ENCODE measurements at regions not wholly inside any gene's neighbourhood (a gene's known extent, or its start where the extent isn't known, plus 50 kb on each side); places are given as distances from the start of the nearest gene placed in this dataset.

DNA sequence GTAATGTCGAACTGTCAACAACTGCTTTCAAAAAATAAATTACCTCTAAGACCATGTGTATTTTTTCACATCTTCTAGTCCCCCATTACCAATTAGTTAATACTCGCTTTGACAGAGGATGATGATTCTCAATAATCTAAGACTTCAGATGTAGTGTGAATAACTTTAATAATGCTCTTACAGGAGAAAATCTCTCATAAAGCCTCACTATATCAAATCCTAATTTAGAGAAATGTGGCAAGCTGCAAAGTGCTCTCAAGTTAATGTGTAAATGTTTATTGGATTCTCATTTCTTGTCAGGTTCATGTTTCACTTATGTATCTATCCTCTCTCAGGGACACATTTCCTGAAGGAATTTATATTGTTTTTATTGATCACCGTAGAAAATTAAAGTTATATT is 223.9 kb downstream of the CDH7 start:
- H3K27ac ChIP-seq (ENCODE audit: low read depth, low read length), result no peak overlapping the region
- H3K36me3 ChIP-seq (ENCODE audit: control insufficient read depth, insufficient read depth, low read length), result no peaks in the 10 kb centered on the region
- H3K9me3 ChIP-seq (ENCODE audit: control insufficient read depth, insufficient read depth, low read length), result no peaks in the 10 kb centered on the region
- H3K9ac ChIP-seq (ENCODE audit: low read depth, low read length), result no peak overlapping the region
- H3K27me3 ChIP-seq (ENCODE audit: control insufficient read depth, insufficient read depth, low read length), result no peaks in the 10 kb centered on the region
- no peak overlapping the region for H3K4me3 ChIP-seq (ENCODE audit: low read depth, low read length)
- no peaks in the 10 kb centered on the region for H3K4me1 ChIP-seq (ENCODE audit: control insufficient read depth, insufficient read depth, low read length)

DNA sequence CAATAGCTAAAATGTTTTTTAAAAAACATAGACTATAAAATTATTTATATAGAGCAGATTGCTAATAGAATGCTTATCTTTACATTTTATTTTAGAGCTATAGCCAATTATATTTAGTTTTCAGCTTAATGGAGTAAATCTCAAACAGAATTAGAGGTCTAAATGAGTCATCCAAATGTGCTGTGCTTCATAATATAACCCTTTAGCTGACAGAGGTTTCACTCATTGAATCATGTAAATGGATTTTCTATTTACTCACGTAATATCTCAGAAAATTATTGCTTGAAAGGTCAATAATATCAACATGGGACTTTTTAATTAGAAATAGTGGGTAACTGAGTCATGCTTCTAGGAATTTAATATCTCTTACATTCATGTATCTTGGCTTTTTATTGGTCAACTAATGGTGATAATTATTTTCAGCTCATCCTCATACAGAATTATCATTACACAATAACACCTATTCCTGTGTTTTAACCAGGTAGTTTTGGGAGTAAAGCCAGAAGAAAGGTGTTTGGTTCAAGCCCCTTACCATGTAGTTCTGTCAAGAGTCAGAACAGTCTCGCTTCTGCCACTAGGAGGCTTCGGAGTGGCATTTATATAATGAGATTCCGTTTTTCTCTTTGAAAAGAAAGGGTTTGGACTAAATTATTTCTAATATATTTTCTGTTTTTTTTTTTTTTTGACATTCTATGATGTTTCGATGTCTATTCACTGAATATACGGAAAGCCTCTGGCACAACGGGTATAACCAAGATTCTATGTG is 217.6 kb downstream of the CDH7 start:
- no peak overlapping the region for H3K4me3 ChIP-seq (ENCODE audit: low read depth, low read length)
- no peaks in the 10 kb centered on the region for H3K9me3 ChIP-seq (ENCODE audit: control insufficient read depth, insufficient read depth, low read length)
- H3K27ac ChIP-seq (ENCODE audit: low read depth, low read length), result no peak overlapping the region
- H3K4me1 ChIP-seq (ENCODE audit: control insufficient read depth, insufficient read depth, low read length), result peaks cover 3% of the 10 kb centered on the region; the same call in 1 of the 2 replicates
- no peak overlapping the region for H3K9ac ChIP-seq (ENCODE audit: low read depth, low read length)
- no peaks in the 10 kb centered on the region for H3K36me3 ChIP-seq (ENCODE audit: control insufficient read depth, insufficient read depth, low read length)
- no peaks in the 10 kb centered on the region for H3K27me3 ChIP-seq (ENCODE audit: control insufficient read depth, insufficient read depth, low read length)

DNA sequence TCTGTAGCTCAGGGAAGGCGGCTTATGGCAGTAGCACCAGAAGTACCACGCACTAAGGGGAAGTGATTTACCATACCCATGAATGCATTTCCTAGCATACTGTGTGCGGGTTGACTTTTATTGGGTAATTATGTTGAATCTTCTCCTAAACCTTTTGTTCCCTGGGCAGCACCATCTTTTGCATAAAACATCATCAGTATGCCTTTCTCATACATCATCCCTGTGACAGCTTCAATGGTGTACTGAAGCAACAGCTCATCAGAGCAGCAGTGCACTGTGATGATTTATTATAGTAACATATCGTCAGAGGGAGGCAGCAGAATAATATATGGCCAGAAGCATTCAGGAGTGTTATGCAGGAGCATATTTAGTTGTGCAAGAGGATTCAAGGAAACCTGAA is 204.9 kb downstream of the CDH7 start:
- no peaks in the 10 kb centered on the region for H3K36me3 ChIP-seq (ENCODE audit: control insufficient read depth, insufficient read depth, low read length)
- no peak overlapping the region for H3K9ac ChIP-seq (ENCODE audit: low read depth, low read length)
- no peak overlapping the region for H3K4me3 ChIP-seq (ENCODE audit: low read depth, low read length)
- no peaks in the 10 kb centered on the region for H3K9me3 ChIP-seq (ENCODE audit: control insufficient read depth, insufficient read depth, low read length)
- no peaks in the 10 kb centered on the region for H3K4me1 ChIP-seq (ENCODE audit: control insufficient read depth, insufficient read depth, low read length)
- H3K27me3 ChIP-seq (ENCODE audit: control insufficient read depth, insufficient read depth, low read length), result no peaks in the 10 kb centered on the region
- H3K27ac ChIP-seq (ENCODE audit: low read depth, low read length), result no peak overlapping the region

DNA sequence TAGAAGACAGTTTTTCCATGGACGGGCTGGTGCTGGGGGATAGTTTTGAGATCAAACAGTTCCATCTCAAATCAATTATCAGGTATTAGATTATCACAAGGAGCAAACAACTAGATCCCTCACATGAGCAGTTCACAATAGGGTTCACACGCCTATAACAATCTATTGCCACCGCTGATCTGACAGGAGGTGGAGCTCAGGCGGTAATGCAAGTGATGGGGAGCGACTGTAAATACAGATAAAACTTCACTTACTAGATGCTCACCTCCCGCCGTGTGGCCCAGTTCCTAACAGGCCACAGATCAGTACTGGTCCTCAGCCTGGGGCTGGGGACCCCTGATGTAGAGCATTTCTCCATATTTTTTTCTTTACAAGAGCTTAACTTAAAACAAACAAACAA is 203.6 kb downstream of the CDH7 start:
- H3K27me3 ChIP-seq (ENCODE audit: control insufficient read depth, insufficient read depth, low read length), result no peaks in the 10 kb centered on the region
- H3K9me3 ChIP-seq (ENCODE audit: control insufficient read depth, insufficient read depth, low read length), result no peaks in the 10 kb centered on the region
- no peaks in the 10 kb centered on the region for H3K4me1 ChIP-seq (ENCODE audit: control insufficient read depth, insufficient read depth, low read length)
- no peak overlapping the region for H3K9ac ChIP-seq (ENCODE audit: low read depth, low read length)
- H3K36me3 ChIP-seq (ENCODE audit: control insufficient read depth, insufficient read depth, low read length), result no peaks in the 10 kb centered on the region
- H3K27ac ChIP-seq (ENCODE audit: low read depth, low read length), result no peak overlapping the region
- H3K4me3 ChIP-seq (ENCODE audit: low read depth, low read length), result no peak overlapping the region

DNA sequence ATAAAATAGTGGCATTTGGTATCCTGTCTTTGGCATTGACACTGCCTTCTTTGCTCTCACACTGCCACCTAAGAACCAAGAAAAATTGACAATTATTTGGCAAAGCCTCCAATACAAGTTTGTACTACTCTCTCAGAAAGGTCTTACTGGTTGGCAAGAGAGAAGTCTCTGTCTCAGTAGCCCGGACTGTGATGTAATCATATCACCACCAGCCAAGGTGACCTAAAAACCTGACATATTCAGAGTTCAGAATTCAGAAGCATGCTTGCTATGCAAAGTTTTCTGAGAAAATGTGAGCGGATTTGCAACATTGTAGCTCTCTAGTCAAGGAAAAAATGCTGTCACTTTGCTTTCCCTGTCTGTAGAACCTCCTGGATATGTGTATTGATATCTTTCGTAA is 196.0 kb downstream of the CDH7 start:
- Histone ChIP-seq H3K9me3 (ENCODE audit: control insufficient read depth, insufficient read depth, low read length) (no peaks in the 10 kb centered on the region), H3K4me3 (ENCODE audit: low read depth, low read length) (no peak overlapping the region), H3K4me1 (ENCODE audit: control insufficient read depth, insufficient read depth, low read length) (peaks cover 41% of the 10 kb centered on the region), H3K36me3 (ENCODE audit: control insufficient read depth, insufficient read depth, low read length) (no peaks in the 10 kb centered on the region), H3K27me3 (ENCODE audit: control insufficient read depth, insufficient read depth, low read length) (no peaks in the 10 kb centered on the region), H3K9ac (ENCODE audit: low read depth, low read length) (no peak overlapping the region), H3K27ac (ENCODE audit: low read depth, low read length) (no peak overlapping the region)

DNA sequence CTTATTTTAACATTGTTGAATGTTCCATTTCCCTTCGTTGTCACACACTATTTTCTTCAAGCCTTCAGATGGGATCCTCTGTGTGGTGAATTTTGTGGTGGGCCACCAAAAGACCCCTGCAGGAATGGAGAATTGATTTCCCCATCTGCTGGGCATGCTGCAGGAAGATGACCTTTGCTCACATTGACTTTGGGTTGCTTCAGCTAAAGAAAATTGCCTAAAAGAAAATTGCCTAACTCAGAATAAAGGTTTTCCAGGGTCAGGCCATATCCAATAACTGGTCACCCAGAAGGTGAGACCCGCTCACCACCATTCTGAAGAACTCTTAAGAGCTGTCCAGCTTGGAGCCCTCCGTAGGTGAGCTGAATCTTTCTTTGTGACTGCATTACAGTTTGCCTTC is 192.5 kb downstream of the CDH7 start:
- H3K9me3 ChIP-seq (ENCODE audit: control insufficient read depth, insufficient read depth, low read length), result no peaks in the 10 kb centered on the region
- no peaks in the 10 kb centered on the region for H3K36me3 ChIP-seq (ENCODE audit: control insufficient read depth, insufficient read depth, low read length)
- H3K27ac ChIP-seq (ENCODE audit: low read depth, low read length), result peak overlapping the region; percentile 50
- peaks cover 44% of the 10 kb centered on the region for H3K4me1 ChIP-seq (ENCODE audit: control insufficient read depth, insufficient read depth, low read length)
- no peak overlapping the region for H3K9ac ChIP-seq (ENCODE audit: low read depth, low read length)
- H3K27me3 ChIP-seq (ENCODE audit: control insufficient read depth, insufficient read depth, low read length), result no peaks in the 10 kb centered on the region
- no peak overlapping the region for H3K4me3 ChIP-seq (ENCODE audit: low read depth, low read length)

DNA sequence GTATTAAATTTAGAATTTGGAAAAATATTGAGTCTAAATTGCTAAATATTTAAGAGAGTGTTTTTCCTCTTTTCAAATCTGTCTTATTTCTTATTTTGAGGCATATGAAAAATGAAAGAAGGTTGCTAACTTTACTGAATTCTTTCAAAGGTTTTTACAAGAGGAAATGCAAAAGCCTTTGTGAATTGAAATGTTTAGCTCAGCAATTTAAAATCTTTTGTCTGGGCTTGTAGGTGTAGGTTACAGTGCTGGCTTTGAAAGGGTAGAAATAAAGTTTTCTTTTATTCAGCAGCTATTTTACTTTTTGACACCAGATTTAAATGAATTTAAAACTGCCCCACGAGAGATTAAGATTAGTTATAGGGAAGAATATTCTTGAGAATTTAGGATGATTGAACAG is 192.0 kb downstream of the CDH7 start:
- H3K9ac ChIP-seq (ENCODE audit: low read depth, low read length), result no peak overlapping the region
- H3K27ac ChIP-seq (ENCODE audit: low read depth, low read length), result peak overlapping the region; percentile 50
- H3K36me3 ChIP-seq (ENCODE audit: control insufficient read depth, insufficient read depth, low read length), result no peaks in the 10 kb centered on the region
- H3K4me1 ChIP-seq (ENCODE audit: control insufficient read depth, insufficient read depth, low read length), result peaks cover 41% of the 10 kb centered on the region
- H3K9me3 ChIP-seq (ENCODE audit: control insufficient read depth, insufficient read depth, low read length), result no peaks in the 10 kb centered on the region
- H3K4me3 ChIP-seq (ENCODE audit: low read depth, low read length), result peak overlapping the region; percentile 26
- H3K27me3 ChIP-seq (ENCODE audit: control insufficient read depth, insufficient read depth, low read length), result no peaks in the 10 kb centered on the region

DNA sequence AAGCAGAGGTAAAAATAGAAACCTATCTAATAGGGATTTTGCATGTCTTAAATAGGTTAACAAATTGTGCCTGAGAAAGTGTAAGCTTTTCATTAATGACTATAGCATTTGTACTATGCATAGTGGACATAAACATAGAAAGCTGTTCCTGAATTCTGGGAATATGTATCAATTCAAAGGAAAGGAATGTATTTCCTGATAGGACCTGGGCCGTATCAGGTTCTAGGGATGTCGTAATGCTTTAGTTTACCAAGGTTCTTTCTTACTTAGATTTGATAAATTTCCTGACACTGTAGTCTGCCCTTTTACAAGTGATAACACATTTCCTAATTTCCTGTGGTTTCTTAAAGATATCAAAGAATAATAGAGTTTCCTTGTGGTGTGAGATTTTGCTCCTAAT is 191.3 kb downstream of the CDH7 start:
- H3K9ac ChIP-seq (ENCODE audit: low read depth, low read length), result 0 out of 2 replicates have a peak overlapping the region, but pooled peaks have one; percentile 10
- no peaks in the 10 kb centered on the region for H3K9me3 ChIP-seq (ENCODE audit: control insufficient read depth, insufficient read depth, low read length)
- H3K27me3 ChIP-seq (ENCODE audit: control insufficient read depth, insufficient read depth, low read length), result no peaks in the 10 kb centered on the region
- no peaks in the 10 kb centered on the region for H3K36me3 ChIP-seq (ENCODE audit: control insufficient read depth, insufficient read depth, low read length)
- H3K27ac ChIP-seq (ENCODE audit: low read depth, low read length), result no peak overlapping the region
- H3K4me1 ChIP-seq (ENCODE audit: control insufficient read depth, insufficient read depth, low read length), result peaks cover 39% of the 10 kb centered on the region
- peak overlapping the region; percentile 26; the same call in 1 of the 2 replicates for H3K4me3 ChIP-seq (ENCODE audit: low read depth, low read length)

DNA sequence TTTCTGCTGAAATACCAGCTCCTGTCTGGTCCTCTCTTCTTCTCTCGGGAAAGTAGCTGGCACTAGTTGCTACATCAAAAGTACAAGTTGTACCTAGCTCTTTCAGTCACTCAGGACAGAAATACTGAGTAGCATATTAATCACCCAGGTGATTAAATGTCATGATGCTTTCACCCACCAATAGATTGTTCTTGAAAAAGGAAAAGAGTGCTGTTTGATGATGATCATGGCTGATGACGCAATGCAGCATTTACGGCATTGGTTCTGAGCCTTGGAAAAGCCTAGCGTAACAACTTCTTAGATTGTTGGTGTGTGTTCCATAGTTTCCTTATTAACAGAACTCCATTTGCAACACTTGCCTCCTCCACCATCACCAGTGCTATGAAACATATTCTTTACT is 190.7 kb downstream of the CDH7 start:
- Histone ChIP-seq H3K4me3 (ENCODE audit: low read depth, low read length) (no peak overlapping the region), H3K9me3 (ENCODE audit: control insufficient read depth, insufficient read depth, low read length) (no peaks in the 10 kb centered on the region), H3K36me3 (ENCODE audit: control insufficient read depth, insufficient read depth, low read length) (no peaks in the 10 kb centered on the region), H3K9ac (ENCODE audit: low read depth, low read length) (no peak overlapping the region), H3K27ac (ENCODE audit: low read depth, low read length) (no peak overlapping the region), H3K27me3 (ENCODE audit: control insufficient read depth, insufficient read depth, low read length) (no peaks in the 10 kb centered on the region), H3K4me1 (ENCODE audit: control insufficient read depth, insufficient read depth, low read length) (peaks cover 32% of the 10 kb centered on the region)
